ENCODE measurements at regions not wholly inside any gene's neighbourhood (a gene's known extent, or its start where the extent isn't known, plus 50 kb on each side); places are given as distances from the start of the nearest gene placed in this dataset.

GRCh38 chr10:52437205-52437646 lies 123.1 kb downstream of the DKK1 start:
- no peak for DNase-seq (ENCODE audit: low read depth)
- no peak for TF ChIP-seq CTCF (IDR thresholded peaks at IDR 0.05; ENCODE audit: insufficient read depth, low read length)
- H3K4me3 ChIP-seq (ENCODE audit: low read depth, low read length) = no peak overlapping the region

GRCh38 chr10:52438119-52438518 lies 124.0 kb downstream of the DKK1 start:
- no peak for DNase-seq (ENCODE audit: low read depth)
- H3K4me3 ChIP-seq (ENCODE audit: low read depth, low read length) = no peak overlapping the region
- TF ChIP-seq CTCF (IDR thresholded peaks at IDR 0.05; ENCODE audit: insufficient read depth, low read length) = no peak

GRCh38 chr10:52440612-52441285 lies 126.7 kb downstream of the DKK1 start:
- no peak for TF ChIP-seq CTCF (IDR thresholded peaks at IDR 0.05; ENCODE audit: insufficient read depth, low read length)
- DNase-seq (ENCODE audit: low read depth) = no peak
- H3K4me3 ChIP-seq (ENCODE audit: low read depth, low read length) = no peak overlapping the region

- TF ChIP-seq CTCF (IDR thresholded peaks at IDR 0.05; ENCODE audit: insufficient read depth, low read length) = no peak
- peak; percentile 76 for DNase-seq (ENCODE audit: low read depth)
- H3K4me3 ChIP-seq (ENCODE audit: low read depth, low read length) = no peak overlapping the region
Measured at GRCh38 chr10:52442576-52442975, 128.5 kb downstream of the DKK1 start.

- DNase-seq (ENCODE audit: low read depth) = peak; percentile 97
- no peak overlapping the region for H3K4me3 ChIP-seq (ENCODE audit: low read depth, low read length)
- no peak for TF ChIP-seq CTCF (IDR thresholded peaks at IDR 0.05; ENCODE audit: insufficient read depth, low read length)
Measured at GRCh38 chr10:52443419-52444388, 129.6 kb downstream of the DKK1 start.

- peak; percentile 63 for DNase-seq (ENCODE audit: low read depth)
- no peak for TF ChIP-seq CTCF (IDR thresholded peaks at IDR 0.05; ENCODE audit: insufficient read depth, low read length)
Measured at GRCh38 chr10:52446391-52446790, 132.3 kb downstream of the DKK1 start.

More at GRCh38 chr10:52446391-52446790, 132.3 kb downstream of the DKK1 start:
- no peak overlapping the region for H3K4me3 ChIP-seq (ENCODE audit: low read depth, low read length)

Data from fibroblast of the aortic adventitia (primary cell).